ENCODE measurements at regions not wholly inside any gene's neighbourhood (a gene's known extent, or its start where the extent isn't known, plus 50 kb on each side); places are given as distances from the start of the nearest gene placed in this dataset.
"Not testable (repeated sequence)": the region's sequence is repeated elsewhere in the genome, so short reads cannot be mapped to it uniquely, and the experiment has no call there.

- no peak for DNase-seq (ENCODE audit: low spot score)
These were observed 139.8 kb upstream of the CHODL start for GRCh38 chr21:18104802-18105201.

DNA sequence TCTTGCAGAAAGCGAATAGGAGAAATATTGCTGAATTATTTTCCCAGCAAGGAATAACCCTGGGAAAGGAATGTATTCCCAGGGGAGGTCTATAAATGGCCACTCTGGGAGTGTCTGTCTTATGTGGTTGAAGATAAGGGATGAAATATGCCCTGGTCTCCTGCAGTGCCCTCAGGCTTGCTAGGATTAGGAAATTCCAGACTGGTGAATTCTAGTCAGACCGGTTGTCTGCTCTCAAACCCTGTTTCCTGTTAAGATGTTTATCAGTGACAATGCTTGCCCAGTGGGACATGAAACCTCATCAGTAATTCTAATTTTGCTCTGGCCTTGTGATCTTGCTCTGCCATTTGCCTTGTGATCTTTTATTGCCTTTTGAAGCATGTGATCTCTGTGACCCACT is 148.2 kb upstream of the CHODL start:
- not testable (repeated sequence) for DNase-seq (ENCODE audit: low spot score)

- DNase-seq (ENCODE audit: low spot score): no peak
These were observed 154.8 kb upstream of the CHODL start for GRCh38 chr21:18089786-18090185.

DNA sequence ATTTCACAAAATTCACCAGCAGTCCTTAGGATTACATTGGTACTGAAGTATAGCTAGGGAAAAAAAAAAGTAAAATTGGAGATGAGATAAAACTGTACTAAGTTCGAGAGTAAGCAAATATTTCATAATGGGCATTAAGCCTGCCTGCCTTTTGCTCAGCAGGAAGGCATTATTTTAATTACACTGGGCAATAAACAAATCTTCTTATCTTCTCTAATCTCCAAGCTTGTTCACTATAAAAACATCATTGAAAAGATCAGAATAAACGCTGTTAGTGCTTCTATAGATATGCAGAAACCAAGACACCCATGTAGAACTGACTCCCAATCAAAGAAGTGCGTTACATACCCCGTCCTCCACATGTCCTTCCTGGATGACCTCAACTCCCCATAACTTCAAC is 174.2 kb upstream of the CHODL start:
- no peak for DNase-seq (ENCODE audit: low spot score)

GRCh38 chr21:18069875-18070274 is 174.8 kb upstream of the CHODL start:
- no peak for DNase-seq (ENCODE audit: low spot score)

- DNase-seq (ENCODE audit: low spot score): no peak
These were observed 184.2 kb upstream of the CHODL start for GRCh38 chr21:18060402-18060801.

DNA sequence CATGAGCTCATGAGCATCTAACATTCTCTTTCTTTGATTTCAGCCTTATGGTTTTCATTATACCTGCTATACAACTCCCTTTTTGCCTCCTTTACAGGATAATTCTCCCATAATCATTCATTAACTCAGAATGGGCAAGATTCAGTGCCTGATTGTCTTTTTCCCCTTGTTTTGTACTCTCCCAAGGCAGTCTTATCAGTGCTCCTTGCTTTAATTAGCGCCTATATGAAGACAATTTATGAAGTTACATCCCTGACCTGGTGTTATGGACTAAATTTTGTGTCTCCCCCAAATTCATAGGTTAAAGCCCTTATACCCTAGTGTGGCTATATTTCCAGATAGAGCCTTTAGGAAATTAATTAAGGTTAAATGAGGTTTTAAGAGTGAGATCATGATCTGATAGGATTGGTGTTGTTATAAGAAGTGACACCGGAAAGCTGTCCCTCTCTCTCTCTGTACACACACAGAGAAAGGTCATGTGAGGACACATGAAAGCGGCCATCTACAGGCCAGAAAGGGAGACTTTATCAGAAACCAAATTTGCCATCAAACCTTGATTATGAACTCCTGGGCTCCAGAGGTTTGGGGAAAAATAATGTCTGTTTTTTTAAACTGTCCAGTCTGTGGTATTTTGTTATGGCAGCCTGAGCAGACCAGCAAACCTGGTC is 185.8 kb upstream of the CHODL start:
- DNase-seq (ENCODE audit: low spot score): no peak

GRCh38 chr21:18053151-18053550 is 191.5 kb upstream of the CHODL start:
- DNase-seq (ENCODE audit: low spot score): no peak

- DNase-seq (ENCODE audit: low spot score): no peak
These were observed 195.2 kb upstream of the CHODL start for GRCh38 chr21:18049461-18049860.

GRCh38 chr21:18041012-18041411 is 203.6 kb upstream of the CHODL start:
- peak; percentile 69 for DNase-seq (ENCODE audit: low spot score)

DNA sequence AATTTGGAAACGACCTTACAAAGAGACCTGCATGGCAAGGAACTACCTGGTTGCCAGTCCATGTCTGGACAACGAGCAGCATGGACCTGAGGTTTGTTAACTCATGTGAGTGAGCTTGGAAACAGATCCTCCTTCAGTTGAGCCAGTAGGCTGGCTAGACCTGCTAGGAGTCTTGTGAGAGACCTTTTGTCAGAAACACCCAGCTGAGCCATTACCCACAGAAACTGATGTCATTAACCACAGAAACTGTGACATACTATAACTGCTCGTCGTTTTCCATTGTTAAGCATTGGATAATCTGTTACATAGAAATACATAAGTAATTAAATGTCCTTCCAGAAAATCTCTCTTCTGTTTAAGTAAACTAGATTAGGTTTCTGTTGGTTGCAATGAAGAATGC is 211.1 kb upstream of the C21orf91 start:
- peak; percentile 44 for DNase-seq (ENCODE audit: low spot score)

DNA sequence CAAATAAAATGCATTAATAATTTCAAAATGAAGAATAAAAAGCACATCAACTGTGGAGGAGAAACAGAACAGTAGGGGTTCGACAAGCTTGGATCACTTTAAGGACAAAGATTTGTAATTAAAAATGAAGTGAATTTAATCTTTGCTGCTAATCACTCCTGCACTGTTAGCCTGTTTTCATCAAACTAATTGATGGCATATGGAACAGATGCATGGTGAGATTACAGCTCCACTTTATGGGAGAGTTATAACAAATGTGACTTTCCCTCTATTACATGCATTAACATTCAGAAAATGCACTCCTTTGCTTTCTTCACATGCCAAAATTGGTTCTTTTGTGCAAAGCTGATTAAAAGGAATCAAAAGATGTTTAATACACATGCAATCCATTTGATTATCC is 207.2 kb upstream of the C21orf91 start:
- DNase-seq (ENCODE audit: low spot score): no peak

DNA sequence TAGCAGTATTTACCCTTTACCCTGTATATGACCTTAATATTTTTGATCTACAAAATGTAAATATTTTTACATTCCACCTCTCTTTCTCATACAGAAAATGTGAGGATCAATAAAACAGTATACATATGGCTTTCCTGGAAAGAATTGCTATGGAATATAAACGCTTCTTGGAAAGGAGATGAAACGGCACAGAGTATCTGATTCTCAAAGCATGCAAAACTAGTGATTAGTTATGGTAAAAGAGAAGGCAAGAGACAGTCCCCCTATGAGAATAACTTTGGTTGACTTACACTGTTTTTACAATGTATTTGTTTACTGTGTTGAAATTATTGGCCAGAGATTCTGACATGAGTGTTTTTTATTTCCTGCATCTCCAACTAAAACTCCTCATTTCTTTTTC is 204.6 kb upstream of the C21orf91 start:
- DNase-seq (ENCODE audit: low spot score): no peak

GRCh38 chr21:18023157-18023556 is 204.0 kb upstream of the C21orf91 start:
- no peak for DNase-seq (ENCODE audit: low spot score)

DNA sequence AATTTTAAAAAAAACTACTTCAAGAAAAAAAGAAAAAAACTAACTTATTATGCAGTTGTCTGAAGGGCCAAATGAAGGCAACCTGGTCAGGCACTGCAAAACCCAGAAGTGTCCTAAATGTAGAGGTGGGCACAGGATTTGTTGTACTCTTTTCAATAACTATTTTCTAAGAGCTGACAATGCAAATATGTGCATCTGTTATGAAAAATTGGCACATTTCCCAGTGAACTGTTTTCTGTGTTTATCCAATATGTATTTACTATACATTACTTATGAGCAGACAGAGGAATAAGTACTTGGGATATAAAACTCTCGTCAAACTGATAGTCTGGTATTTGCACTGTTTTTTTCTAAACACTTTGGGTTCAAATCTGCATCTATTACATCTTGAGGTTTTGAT is 188.0 kb upstream of the C21orf91 start:
- DNase-seq (ENCODE audit: low spot score): no peak

- DNase-seq (ENCODE audit: low spot score): no peak
These were observed 187.5 kb upstream of the C21orf91 start for GRCh38 chr21:18006691-18007090.

DNA sequence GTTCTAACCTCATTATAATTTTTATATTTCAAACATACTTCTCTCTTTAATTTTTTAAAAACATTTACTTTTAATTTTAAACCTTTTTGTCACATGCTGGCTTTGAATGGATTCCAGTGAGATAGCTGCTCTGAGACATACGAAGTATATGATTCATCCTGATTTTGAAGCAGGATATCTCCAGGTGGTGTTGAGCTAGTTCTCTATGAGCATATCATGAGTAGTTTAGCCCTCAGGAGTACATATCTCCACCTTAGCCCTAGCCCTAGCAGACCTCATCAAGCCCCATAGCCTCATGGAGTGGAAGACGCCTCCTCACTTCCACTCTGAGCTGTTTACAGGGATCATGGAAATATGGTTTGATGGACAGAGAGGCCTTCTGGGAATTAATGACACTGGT is 183.2 kb upstream of the C21orf91 start:
- DNase-seq (ENCODE audit: low spot score): no peak

GRCh38 chr21:18000981-18001686 is 182.0 kb upstream of the C21orf91 start:
- DNase-seq (ENCODE audit: low spot score): no peak

- DNase-seq (ENCODE audit: low spot score): not testable (repeated sequence)
These were observed 179.4 kb upstream of the C21orf91 start for GRCh38 chr21:17998599-17998998.

GRCh38 chr21:17989780-17990179 is 170.6 kb upstream of the C21orf91 start:
- no peak for DNase-seq (ENCODE audit: low spot score)

GRCh38 chr21:17988102-17988437 is 168.9 kb upstream of the C21orf91 start:
- DNase-seq (ENCODE audit: low spot score): no peak

GRCh38 chr21:17987382-17988101 is 168.4 kb upstream of the C21orf91 start:
- no peak for DNase-seq (ENCODE audit: low spot score)

DNA sequence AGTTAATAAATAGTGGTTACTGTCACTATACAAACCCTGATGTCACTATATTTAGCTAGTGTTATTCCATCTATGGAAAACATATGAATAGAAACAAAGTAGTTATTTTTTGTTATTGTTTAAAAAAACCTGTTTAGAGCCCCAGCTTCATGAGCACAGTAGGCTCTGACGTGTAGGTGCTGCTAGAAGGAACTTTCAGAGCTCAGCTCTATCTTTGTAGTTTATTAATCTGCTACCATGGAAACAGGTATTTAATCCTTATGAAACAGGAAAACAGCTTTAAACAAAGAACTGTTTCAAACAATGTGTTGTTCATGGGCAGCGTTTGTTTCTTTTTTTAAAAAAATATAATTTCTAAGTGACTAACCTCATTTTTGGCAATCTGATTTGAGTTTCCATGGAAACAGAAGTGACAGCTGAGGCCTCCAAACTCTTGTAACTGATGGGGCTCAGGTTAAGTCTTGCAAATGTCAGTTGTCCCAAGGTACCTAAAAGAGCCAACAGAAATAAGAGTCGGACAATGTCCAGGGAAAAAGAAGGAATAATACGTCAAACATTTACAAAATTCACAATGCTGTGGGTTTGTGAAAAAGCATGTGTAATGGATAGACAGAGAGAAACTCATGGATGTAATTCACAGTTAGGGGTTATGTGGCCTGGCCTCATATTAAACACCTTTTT is 162.0 kb upstream of the C21orf91 start:
- DNase-seq (ENCODE audit: low spot score): no peak
